Endothelial cell (in vitro differentiated cells): ENCODE measurements at regions not wholly inside any gene's neighbourhood (a gene's known extent, or its start where the extent isn't known, plus 50 kb on each side); places are given as distances from the start of the nearest gene placed in this dataset.

Experiments used
- DNase-seq: peaks from one replicate; pipeline ENCODE4 v3.0.0; 2021; ENCODE audit warnings: low spot score
- H3K27ac Mint-ChIP-seq: one replicate; pipeline ENCODE4 v1.8.0; 2021; ENCODE audit warnings: mixed read lengths, inconsistent platforms; ENCODE audit not compliant: unreplicated experiment
- H3K27me3 Mint-ChIP-seq: one replicate; pipeline ENCODE4 v1.8.0; 2021; ENCODE audit warnings: mild to moderate bottlenecking, moderate library complexity, mixed read lengths, inconsistent platforms; ENCODE audit not compliant: unreplicated experiment
- H3K36me3 Mint-ChIP-seq: one replicate; pipeline ENCODE4 v1.8.0; 2021; ENCODE audit warnings: mild to moderate bottlenecking, low read depth, mixed read lengths, inconsistent platforms; ENCODE audit not compliant: unreplicated experiment
- H3K4me1 Mint-ChIP-seq: one replicate; pipeline ENCODE4 v1.8.0; 2021; ENCODE audit warnings: mild to moderate bottlenecking, mixed read lengths, inconsistent platforms; ENCODE audit not compliant: unreplicated experiment
- H3K4me3 Mint-ChIP-seq: one replicate; pipeline ENCODE4 v1.8.0; 2021; ENCODE audit warnings: mild to moderate bottlenecking, mixed read lengths, inconsistent platforms; ENCODE audit not compliant: unreplicated experiment
- H3K9me3 Mint-ChIP-seq: one replicate; pipeline ENCODE4 v1.8.0; 2021; ENCODE audit warnings: mixed read lengths, inconsistent platforms; ENCODE audit not compliant: unreplicated experiment
- CTCF ChIP-seq: fragments of 200-600 bp; sonication (generic); IDR thresholded peaks from one replicate; pipeline ENCODE4 v1.5.0; 2021; ENCODE audit warnings: antibody characterized with exemption; ENCODE audit not compliant: unreplicated experiment

- no peak for TF ChIP-seq CTCF
These were observed 354.1 kb downstream of the SUCLA2 start for GRCh38 chr13:47647001-47647400.

GRCh38 chr13:47646298-47646697 is 354.8 kb downstream of the SUCLA2 start:
- Mint-ChIP-seq H3K9me3 (no peaks in the 10 kb centered on the region), H3K27me3 (peaks cover 2% of the 10 kb centered on the region), H3K27ac (no peak overlapping the region), H3K36me3 (no peaks in the 10 kb centered on the region), H3K4me3 (no peak overlapping the region), H3K4me1 (no peaks in the 10 kb centered on the region)
- no peak for DNase-seq
- no peak for TF ChIP-seq CTCF

More at GRCh38 chr13:47647001-47647400, 354.1 kb downstream of the SUCLA2 start:
- Mint-ChIP-seq H3K9me3 (no peaks in the 10 kb centered on the region), H3K4me3 (no peak overlapping the region), H3K27me3 (no peaks in the 10 kb centered on the region), H3K27ac (no peak overlapping the region), H3K4me1 (no peaks in the 10 kb centered on the region), H3K36me3 (no peaks in the 10 kb centered on the region)
- no peak for DNase-seq

GRCh38 chr13:47639738-47640447 is 361.2 kb downstream of the SUCLA2 start:
- no peak for TF ChIP-seq CTCF
- DNase-seq, result no peak
- no peak overlapping the region for H3K27ac Mint-ChIP-seq
- no peak overlapping the region for H3K4me3 Mint-ChIP-seq
- no peaks in the 10 kb centered on the region for H3K36me3 Mint-ChIP-seq
- peaks cover 2% of the 10 kb centered on the region for H3K27me3 Mint-ChIP-seq
- no peaks in the 10 kb centered on the region for H3K9me3 Mint-ChIP-seq
- no peaks in the 10 kb centered on the region for H3K4me1 Mint-ChIP-seq

- Mint-ChIP-seq H3K4me3 (no peak overlapping the region), H3K4me1 (no peaks in the 10 kb centered on the region), H3K36me3 (no peaks in the 10 kb centered on the region), H3K27ac (no peak overlapping the region), H3K9me3 (no peaks in the 10 kb centered on the region), H3K27me3 (peaks cover 5% of the 10 kb centered on the region)
- DNase-seq, result no peak
- no peak for TF ChIP-seq CTCF
These were observed 362.4 kb downstream of the SUCLA2 start for GRCh38 chr13:47638627-47639026.

GRCh38 chr13:47632311-47632710 is 368.8 kb downstream of the SUCLA2 start:
- no peaks in the 10 kb centered on the region for H3K9me3 Mint-ChIP-seq
- H3K4me1 Mint-ChIP-seq, result no peaks in the 10 kb centered on the region
- no peak overlapping the region for H3K4me3 Mint-ChIP-seq
- peaks cover 3% of the 10 kb centered on the region for H3K27me3 Mint-ChIP-seq
- DNase-seq, result no peak
- no peak overlapping the region for H3K27ac Mint-ChIP-seq
- TF ChIP-seq CTCF, result no peak
- H3K36me3 Mint-ChIP-seq, result no peaks in the 10 kb centered on the region
